Suprapubic skin (tissue), 3 donors: ENCODE measurements at regions not wholly inside any gene's neighbourhood (a gene's known extent, or its start where the extent isn't known, plus 50 kb on each side); places are given as distances from the start of the nearest gene placed in this dataset.

Source experiments
- POLR2AphosphoS5 ChIP-seq, 3 donors: sonication (generic); formaldehyde crosslinking; IDR thresholded peaks; one replicate each; pipeline ENCODE4 v1.6.1; 2017; ENCODE audit warnings: antibody characterized with exemption in 3 of 3
- TF ChIP-seq, protein P1 (sequence below), 2 donors: fragments of 200-600 bp in 1 of 2; fragments of 450-650 bp in 1 of 2; sonication (generic) in 1 of 2; IDR thresholded peaks; one replicate each; pipeline ENCODE4 v1.5.1; 2016 to 2019; ENCODE audit warnings: antibody characterized with exemption in 2 of 2, mild to moderate bottlenecking in 1 of 2, moderate library complexity in 1 of 2

GRCh38 chr3:75913800-75914350 lies 128.5 kb upstream of the ZNF717 start:
- TF ChIP-seq, protein P1, sequence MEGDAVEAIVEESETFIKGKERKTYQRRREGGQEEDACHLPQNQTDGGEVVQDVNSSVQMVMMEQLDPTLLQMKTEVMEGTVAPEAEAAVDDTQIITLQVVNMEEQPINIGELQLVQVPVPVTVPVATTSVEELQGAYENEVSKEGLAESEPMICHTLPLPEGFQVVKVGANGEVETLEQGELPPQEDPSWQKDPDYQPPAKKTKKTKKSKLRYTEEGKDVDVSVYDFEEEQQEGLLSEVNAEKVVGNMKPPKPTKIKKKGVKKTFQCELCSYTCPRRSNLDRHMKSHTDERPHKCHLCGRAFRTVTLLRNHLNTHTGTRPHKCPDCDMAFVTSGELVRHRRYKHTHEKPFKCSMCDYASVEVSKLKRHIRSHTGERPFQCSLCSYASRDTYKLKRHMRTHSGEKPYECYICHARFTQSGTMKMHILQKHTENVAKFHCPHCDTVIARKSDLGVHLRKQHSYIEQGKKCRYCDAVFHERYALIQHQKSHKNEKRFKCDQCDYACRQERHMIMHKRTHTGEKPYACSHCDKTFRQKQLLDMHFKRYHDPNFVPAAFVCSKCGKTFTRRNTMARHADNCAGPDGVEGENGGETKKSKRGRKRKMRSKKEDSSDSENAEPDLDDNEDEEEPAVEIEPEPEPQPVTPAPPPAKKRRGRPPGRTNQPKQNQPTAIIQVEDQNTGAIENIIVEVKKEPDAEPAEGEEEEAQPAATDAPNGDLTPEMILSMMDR (IDR thresholded peaks at IDR 0.05), result no peak
- TF ChIP-seq POLR2AphosphoS5 (IDR thresholded peaks at IDR 0.05), result no peak
